ENCODE measurements at regions not wholly inside any gene's neighbourhood (a gene's known extent, or its start where the extent isn't known, plus 50 kb on each side); places are given as distances from the start of the nearest gene placed in this dataset.

DNA sequence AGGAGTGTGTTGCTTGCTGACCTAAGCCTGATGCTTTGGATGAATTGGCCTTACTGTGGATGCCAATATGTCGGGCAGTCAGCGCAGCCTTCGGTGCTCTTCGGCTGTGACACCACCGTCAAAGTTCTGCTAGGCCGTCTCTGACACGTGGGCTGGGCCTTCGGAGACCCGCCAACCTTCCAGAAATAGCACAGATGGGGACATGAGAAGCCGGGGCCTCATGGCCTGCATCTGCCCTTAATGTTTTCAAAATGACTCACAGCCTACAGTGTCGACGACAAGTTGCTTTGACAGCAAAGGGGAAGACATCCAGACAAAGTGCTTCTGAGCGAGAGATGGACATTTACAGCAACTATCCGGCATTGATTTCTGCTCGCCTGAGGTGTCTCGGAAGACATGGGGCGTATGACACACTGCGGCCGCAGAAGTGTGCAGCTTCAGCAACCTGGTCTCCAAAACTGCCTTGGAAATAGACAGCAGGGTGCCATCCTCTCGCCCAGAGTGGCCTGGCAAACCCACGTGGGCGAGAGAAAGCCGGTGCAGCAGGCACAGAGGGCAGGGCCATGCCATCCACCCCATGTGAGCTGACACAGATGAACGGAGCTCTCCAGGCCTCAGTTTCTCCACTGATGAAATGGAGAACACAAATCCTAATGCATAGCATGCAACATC, 94.0 kb upstream of the PPP2R2D start:
- ChIA-PET CTCF (no interaction called here), POLR2A (no interaction called here)
- H4K20me1 ChIP-seq (replicated peaks; ENCODE audit: control insufficient read depth, extremely low read depth, insufficient read depth, low read length): no peaks in the 10 kb centered on the region
- no peak overlapping the region for H3K4me2 ChIP-seq (ENCODE audit: insufficient read depth, low read length)
- H2AFZ ChIP-seq (ENCODE audit: low read depth, low read length): no peak overlapping the region
- FAIRE-seq (no peak), DNase-seq (ENCODE audit: low read depth, low spot score) (no peak)
- no peaks in the 10 kb centered on the region for H3K27me3 ChIP-seq (ENCODE audit: control insufficient read depth in 2 of 2, insufficient read depth in 2 of 2, low read length in 2 of 2)
- no peaks in the 10 kb centered on the region for H3K79me2 ChIP-seq (ENCODE audit: control insufficient read depth, insufficient read depth, low read length)
- H3K36me3 ChIP-seq (ENCODE audit: control insufficient read depth in 2 of 2, extremely low read depth in 1 of 2, insufficient read depth in 2 of 2, low read length in 2 of 2): no peaks in the 10 kb centered on the region
- no peak overlapping the region for H3K4me3 ChIP-seq (replicated peaks in 1 of 3; ENCODE audit: insufficient read depth in 1 of 3, low read depth in 1 of 3, low read length in 3 of 3)
- H3K27ac ChIP-seq (ENCODE audit: insufficient read depth, low read depth, low read length): no peak overlapping the region
- dilution Hi-C loops (cut with MboI; ENCODE audit: extremely low pct_ligation_motif_present, low sequenced_read_pairs): no loop called here
- no TSS peak for BruUV-seq (replicated peaks)
- no peak for TF ChIP-seq POLR2AphosphoS5 (IDR thresholded peaks at IDR 0.05; ENCODE audit: insufficient read depth, low read depth, low read length)
- no peak for TF ChIP-seq FOS (IDR thresholded peaks at IDR 0.05; ENCODE audit: borderline replicate concordance, insufficient read depth, low read length)
- TF ChIP-seq EZH2 (IDR thresholded peaks at IDR 0.05; ENCODE audit: borderline replicate concordance, low read depth, low read length, severe bottlenecking): no peak
- TF ChIP-seq POLR2A (IDR thresholded peaks at IDR 0.05; ENCODE audit: low read depth, low read length): no peak
- TF ChIP-seq JUN (IDR thresholded peaks at IDR 0.05; ENCODE audit: borderline replicate concordance, insufficient read depth, insufficient read length, low read depth): no peak
- TF ChIP-seq GATA2 (IDR thresholded peaks at IDR 0.05; ENCODE audit: insufficient read depth, insufficient read length, low read depth, low read length): no peak
- TF ChIP-seq MYC (IDR thresholded peaks at IDR 0.05; ENCODE audit: low read depth, low read length): no peak
- TF ChIP-seq, protein P1, sequence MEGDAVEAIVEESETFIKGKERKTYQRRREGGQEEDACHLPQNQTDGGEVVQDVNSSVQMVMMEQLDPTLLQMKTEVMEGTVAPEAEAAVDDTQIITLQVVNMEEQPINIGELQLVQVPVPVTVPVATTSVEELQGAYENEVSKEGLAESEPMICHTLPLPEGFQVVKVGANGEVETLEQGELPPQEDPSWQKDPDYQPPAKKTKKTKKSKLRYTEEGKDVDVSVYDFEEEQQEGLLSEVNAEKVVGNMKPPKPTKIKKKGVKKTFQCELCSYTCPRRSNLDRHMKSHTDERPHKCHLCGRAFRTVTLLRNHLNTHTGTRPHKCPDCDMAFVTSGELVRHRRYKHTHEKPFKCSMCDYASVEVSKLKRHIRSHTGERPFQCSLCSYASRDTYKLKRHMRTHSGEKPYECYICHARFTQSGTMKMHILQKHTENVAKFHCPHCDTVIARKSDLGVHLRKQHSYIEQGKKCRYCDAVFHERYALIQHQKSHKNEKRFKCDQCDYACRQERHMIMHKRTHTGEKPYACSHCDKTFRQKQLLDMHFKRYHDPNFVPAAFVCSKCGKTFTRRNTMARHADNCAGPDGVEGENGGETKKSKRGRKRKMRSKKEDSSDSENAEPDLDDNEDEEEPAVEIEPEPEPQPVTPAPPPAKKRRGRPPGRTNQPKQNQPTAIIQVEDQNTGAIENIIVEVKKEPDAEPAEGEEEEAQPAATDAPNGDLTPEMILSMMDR (IDR thresholded peaks at IDR 0.05; ENCODE audit: extremely low read depth in 1 of 2, insufficient read depth in 1 of 2, low read depth in 1 of 2, low read length in 2 of 2): no peak
- TF ChIP-seq, protein P2, sequence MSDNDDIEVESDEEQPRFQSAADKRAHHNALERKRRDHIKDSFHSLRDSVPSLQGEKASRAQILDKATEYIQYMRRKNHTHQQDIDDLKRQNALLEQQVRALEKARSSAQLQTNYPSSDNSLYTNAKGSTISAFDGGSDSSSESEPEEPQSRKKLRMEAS (IDR thresholded peaks at IDR 0.05; ENCODE audit: insufficient read depth, insufficient read length): no peak
- intact Hi-C loops (cut with micrococcal nuclease): no loop called here
- H3K9ac ChIP-seq (replicated peaks; ENCODE audit: extremely low read depth, insufficient read depth, low read length): no peak overlapping the region
- no peaks in the 10 kb centered on the region for H3K9me3 ChIP-seq (replicated peaks; ENCODE audit: control insufficient read depth, insufficient read depth, low read length)
- H3K9me1 ChIP-seq (replicated peaks; ENCODE audit: control insufficient read depth, extremely low read depth, insufficient read depth, low read length): no peaks in the 10 kb centered on the region
- H3K4me1 ChIP-seq (ENCODE audit: control insufficient read depth, extremely low read depth, insufficient read depth, low read length): no peaks in the 10 kb centered on the region
